HepG2 (cell line): ENCODE measurements at regions not wholly inside any gene's neighbourhood (a gene's known extent, or its start where the extent isn't known, plus 50 kb on each side); places are given as distances from the start of the nearest gene placed in this dataset.

ENCODE experiments used
- ATAC-seq: fragments of 200-7000 bp; cut with Tn5 transposase; 3 replicates; pipeline ENCODE4 v1.9.1; 2020; ENCODE audit warnings: mild to moderate bottlenecking, moderate library complexity
- BruUV-seq: library from RNA; stranded (reverse); fragments of 400-500 nt; replicated peaks from 2 replicates; lab custom pipeline; 2021; lab: Mats Ljungman, UMichigan
- CTCF ChIA-PET: fragments of 300-600 bp; formaldehyde crosslinking; extraction: SDS; loops from one replicate; lab custom pipeline; 2021; ENCODE audit warnings: low total read pairs, inconsistent platforms, low intra/inter-chr PET ratio; lab: Yijun Ruan, JAX
- POLR2A ChIA-PET: fragments of 350-600 bp; sonication (Branson Sonifier 250); formaldehyde crosslinking; loops from one replicate; lab custom pipeline; 2020; ENCODE audit warnings: antibody characterized with exemption, inconsistent platforms; lab: Yijun Ruan, JAX
- DNase-seq: peaks from one replicate; pipeline ENCODE4 v3.0.0-alpha.2; 2015; ENCODE audit warnings: low spot score
- FAIRE-seq: peaks from 3 replicates; lab custom pipeline; 2011; peaks lifted over from hg19 to GRCh38; lab: Jason Lieb, UNC
- H2AFZ ChIP-seq: one replicate; pipeline ENCODE4 v1.6.1; 2011; ENCODE audit warnings: low read length, inconsistent platforms
- H3K27ac ChIP-seq: fragments of 300-600 bp; 3 replicates; pipeline ENCODE4 v1.8.0; 2011; ENCODE audit warnings: mixed run types, mild to moderate bottlenecking, mixed read lengths, low read length, inconsistent platforms; ENCODE audit not compliant: insufficient read depth; ENCODE audit errors: extremely low read length
- H3K27me3 ChIP-seq, 2 experiments: fragments of 200-600 bp in 1 of 2; 2 replicates in 1 of 2; 3 replicates in 1 of 2; pipeline versions ENCODE4 v1.6.0 to v1.8.0; 2011; ENCODE audit warnings: low read length in 2 of 2, mild to moderate bottlenecking in 2 of 2, moderate library complexity in 2 of 2, inconsistent platforms in 1 of 2; ENCODE audit not compliant: insufficient read depth in 2 of 2, control insufficient read depth in 1 of 2
- H3K36me3 ChIP-seq, 2 experiments: fragments of 200-600 bp in 1 of 2; replicated peaks in 1 of 2; 2 replicates in 1 of 2; 3 replicates in 1 of 2; pipeline versions ENCODE4 v1.5.1 to v1.8.0; 2011; ENCODE audit warnings: low read length in 2 of 2, inconsistent platforms in 1 of 2; ENCODE audit not compliant: insufficient read depth in 2 of 2, control insufficient read depth in 1 of 2
- H3K4me1 ChIP-seq: 2 replicates; pipeline ENCODE4 v1.5.1; 2012; ENCODE audit warnings: low read length, inconsistent platforms; ENCODE audit not compliant: insufficient read depth
- H3K4me2 ChIP-seq: 2 replicates; pipeline ENCODE4 v1.6.0; 2011; ENCODE audit warnings: low read depth, low read length, inconsistent platforms
- H3K4me3 ChIP-seq, 3 experiments: fragments of 200-600 bp in 1 of 3; sonication (generic), shearing (Covaris generic) in 1 of 3; replicated peaks in 1 of 3; 2 replicates each; pipeline ENCODE4 v1.5.1; 2011 to 2016; ENCODE audit warnings: low read length in 3 of 3, inconsistent platforms in 2 of 3, low read depth in 2 of 3, mild to moderate bottlenecking in 2 of 3, control low read depth in 1 of 3, mixed read lengths in 1 of 3; ENCODE audit not compliant: insufficient read depth in 1 of 3
- H3K79me2 ChIP-seq: one replicate; pipeline ENCODE4 v1.6.1; 2011; ENCODE audit warnings: low read length, inconsistent platforms; ENCODE audit not compliant: insufficient read depth
- H3K9ac ChIP-seq: 2 replicates; pipeline ENCODE4 v1.6.0; 2011; ENCODE audit warnings: mild to moderate bottlenecking, low read depth, low read length, inconsistent platforms; ENCODE audit not compliant: insufficient read depth
- H3K9me3 ChIP-seq: 2 replicates; pipeline ENCODE4 v1.5.1; 2012; ENCODE audit warnings: mild to moderate bottlenecking, low read length
- H4K20me1 ChIP-seq: 2 replicates; pipeline ENCODE4 v1.6.0; 2011; ENCODE audit warnings: inconsistent platforms, mild to moderate bottlenecking, low read length, moderate library complexity; ENCODE audit not compliant: insufficient read depth
- EEA1 ChIP-seq: sonication (generic); formaldehyde crosslinking; IDR thresholded peaks from 2 replicates; pipeline ENCODE4 v1.5.1; 2020; ENCODE audit warnings: mild to moderate bottlenecking, missing genetic modification reagents, borderline replicate concordance
- HOXA9 ChIP-seq: sonication (generic); formaldehyde crosslinking; IDR thresholded peaks from 2 replicates; pipeline ENCODE4 v1.8.1; 2022; ENCODE audit warnings: missing genetic modification reagents, mild to moderate bottlenecking, moderate library complexity, borderline replicate concordance
- KLF12 ChIP-seq: sonication (generic); formaldehyde crosslinking; IDR thresholded peaks from 2 replicates; pipeline ENCODE4 v1.4.0; 2020; ENCODE audit warnings: missing genetic modification reagents, borderline replicate concordance
- RBM22 ChIP-seq: fragments of 200-400 bp; formaldehyde crosslinking; optimal IDR thresholded peaks from 2 replicates; pipeline ENCODE3; 2017; ENCODE audit warnings: mild to moderate bottlenecking, low read length, moderate library complexity
- SKI ChIP-seq: fragments of 450-650 bp; IDR thresholded peaks from one replicate; pipeline ENCODE4 v1.6.1; 2018; ENCODE audit warnings: mild to moderate bottlenecking; ENCODE audit not compliant: partially characterized antibody
- SRSF9 ChIP-seq: fragments of 200-400 bp; formaldehyde crosslinking; IDR thresholded peaks from 2 replicates; pipeline ENCODE4 v1.6.1; 2018; ENCODE audit warnings: borderline replicate concordance, mild to moderate bottlenecking, low read depth, low read length; ENCODE audit not compliant: insufficient read depth, poor library complexity, severe bottlenecking
- THAP8 ChIP-seq: sonication (generic); formaldehyde crosslinking; IDR thresholded peaks from 2 replicates; pipeline ENCODE4 v1.5.1; 2020; ENCODE audit warnings: missing genetic modification reagents, mild to moderate bottlenecking, borderline replicate concordance
- U2AF1 ChIP-seq: fragments of 200-400 bp; formaldehyde crosslinking; optimal IDR thresholded peaks from 2 replicates; pipeline ENCODE3; 2017; ENCODE audit warnings: mild to moderate bottlenecking, low read depth, low read length
- ZFP62 ChIP-seq: sonication (generic); formaldehyde crosslinking; IDR thresholded peaks from 2 replicates; pipeline ENCODE4 v1.4.0; 2020; ENCODE audit warnings: missing genetic modification reagents
- ZNF335 ChIP-seq: sonication (generic); formaldehyde crosslinking; IDR thresholded peaks from 2 replicates; pipeline ENCODE4 v1.4.0; 2020; ENCODE audit warnings: missing genetic modification reagents
- ZNF510 ChIP-seq: sonication (generic); formaldehyde crosslinking; IDR thresholded peaks from 2 replicates; pipeline ENCODE4 v1.4.0; 2020; ENCODE audit warnings: low read depth, mild to moderate bottlenecking, missing genetic modification reagents
- WGBS: methylation state at CpG from one replicate; pipeline ENCODE4 v1.1.6; 2017; ENCODE audit warnings: low lambda C conversion rate; 5-methylcytosine and 5-hydroxymethylcytosine counted together
- in situ Hi-C: cut with HindIII; loops from 2 replicates; pipeline ENCODE4 v1.10.0; 2017; ENCODE audit warnings: low pct_unique_long_range_greater_than_20kb; ENCODE audit not compliant: extremely low pct_ligation_motif_present
- intact Hi-C: fragments of 100-400 bp; cut with micrococcal nuclease; formaldehyde crosslinking; loops from one replicate; pipeline ENCODE4 v1.10.0; 2022; ENCODE audit not compliant: unreplicated experiment
- TF ChIP-seq, protein P1 (sequence below): sonication (generic); formaldehyde crosslinking; IDR thresholded peaks from 2 replicates; pipeline ENCODE4 v1.8.0; 2022; ENCODE audit warnings: mild to moderate bottlenecking, missing genetic modification reagents; ENCODE audit not compliant: insufficient replicate concordance
- TF ChIP-seq, protein P2 (sequence below): sonication (generic); formaldehyde crosslinking; IDR thresholded peaks from 2 replicates; pipeline ENCODE4 v1.9.0; 2021; ENCODE audit warnings: missing genetic modification reagents, borderline replicate concordance

DNA sequence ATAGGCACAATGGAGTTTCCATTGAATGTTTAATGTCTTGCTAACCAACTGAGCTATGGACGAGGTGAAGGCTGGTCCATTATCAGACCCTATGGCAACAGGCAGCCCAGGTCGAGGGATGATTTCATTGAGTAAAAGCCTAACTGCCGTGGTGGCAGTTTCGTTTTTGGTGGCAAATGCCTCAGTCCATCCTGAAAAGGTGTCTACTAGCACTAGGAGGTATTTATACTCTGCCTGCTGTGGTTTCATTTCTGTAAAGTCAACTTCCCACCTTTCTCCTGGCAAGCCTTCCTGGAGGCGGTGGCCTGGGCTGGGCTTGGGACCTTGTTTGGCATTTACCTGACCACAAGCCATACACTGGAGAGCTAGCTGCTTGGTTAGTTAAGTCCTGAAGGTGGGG is 75.8 kb downstream of the PRR15 start (continued):
- TF ChIP-seq KLF12 (CRISPR knock-in tag) (no peak), EEA1 (CRISPR knock-in tag) (no peak)

DNA sequence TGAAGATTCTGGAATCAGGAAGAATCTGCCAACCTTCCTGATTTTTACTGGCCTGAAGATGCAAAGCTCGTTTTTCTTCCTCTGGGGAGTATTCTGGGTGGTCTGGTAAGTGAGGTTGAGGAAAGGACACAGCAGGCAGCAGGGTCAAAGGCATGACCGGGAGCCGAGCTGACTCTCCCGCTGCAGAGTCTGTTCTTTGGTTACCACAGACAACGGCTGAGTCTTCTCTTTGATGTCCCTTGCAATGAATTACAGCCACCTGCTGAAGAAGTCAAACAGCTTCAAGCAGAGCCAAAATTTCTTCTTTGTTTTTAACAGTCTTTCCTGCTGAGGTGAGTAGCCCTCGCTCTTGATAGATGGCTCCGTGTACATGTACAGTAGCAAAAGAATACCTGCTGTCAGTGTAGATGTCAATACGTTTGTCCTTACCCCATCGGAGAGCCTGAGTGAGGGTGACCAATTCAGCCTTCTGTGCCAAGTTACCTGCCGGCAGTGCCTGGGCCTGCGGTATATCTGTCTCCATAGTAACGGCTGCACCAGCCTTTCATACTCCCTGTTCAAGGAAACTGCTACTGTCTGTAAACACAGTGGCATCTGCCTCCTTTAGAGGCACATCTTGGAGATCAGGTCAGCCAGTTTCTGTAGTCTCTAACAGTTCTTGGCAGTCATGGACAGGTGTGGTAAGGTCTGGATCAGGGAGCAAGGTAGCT is 76.4 kb downstream of the PRR15 start:
- ATAC-seq (no peak), DNase-seq (no peak)
- Histone ChIP-seq H4K20me1 (no peaks in the 10 kb centered on the region), H3K9me3 (no peaks in the 10 kb centered on the region), H3K4me3 (no peak overlapping the region), H3K4me2 (no peak overlapping the region), H3K9ac (no peak overlapping the region), H3K4me1 (peaks cover 12% of the 10 kb centered on the region), H3K27ac (no peak overlapping the region), H3K36me3 (no peaks in the 10 kb centered on the region)
- ChIA-PET POLR2A (no interaction called here), CTCF (no interaction called here)
- WGBS, result 85% methylated on average over 12 of the region's 12 CpGs
- intact Hi-C loops, result no loop called here
- BruUV-seq, result no TSS peak
- TF ChIP-seq U2AF1 (no peak), SKI (no peak)
- TF ChIP-seq, all 625 proteins: peak for 0
- Histone ChIP-seq H3K79me2 (no peaks in the 10 kb centered on the region), H2AFZ (no peak overlapping the region), H3K27me3 (no peaks in the 10 kb centered on the region)
- no peak for FAIRE-seq
- in situ Hi-C loops, result no loop called here

DNA sequence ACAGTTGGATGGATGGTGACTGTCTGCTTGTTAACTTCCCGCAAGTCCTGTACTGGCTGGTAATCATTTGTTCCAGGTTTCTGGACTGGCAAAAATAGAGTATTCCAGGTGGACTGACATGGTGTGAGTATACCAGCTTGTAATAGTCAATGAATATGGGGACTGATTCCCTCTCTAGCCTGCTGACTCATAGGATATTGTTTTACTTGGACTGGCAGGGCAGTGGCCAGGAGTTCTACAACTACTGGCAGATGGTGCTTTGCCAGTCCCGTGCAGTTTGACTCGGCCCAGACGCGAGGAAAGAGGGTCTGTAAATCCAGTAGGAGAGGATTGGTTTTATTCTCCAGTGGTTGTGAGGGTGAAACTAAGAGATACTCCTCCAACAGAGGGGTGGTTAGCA is 78.0 kb downstream of the PRR15 start:
- POLR2A ChIA-PET, result no interaction called here
- DNase-seq (no peak), ATAC-seq (no peak), FAIRE-seq (no peak)
- in situ Hi-C loops, result no loop called here
- H3K27ac ChIP-seq, result no peak overlapping the region
- no peaks in the 10 kb centered on the region for H3K79me2 ChIP-seq
- H4K20me1 ChIP-seq, result no peaks in the 10 kb centered on the region
- intact Hi-C loops, result no loop called here
- H3K27me3 ChIP-seq, result no peaks in the 10 kb centered on the region
- no peak overlapping the region for H3K4me2 ChIP-seq
- no peaks in the 10 kb centered on the region for H3K36me3 ChIP-seq
- H3K4me3 ChIP-seq, result no peak overlapping the region
- no peak overlapping the region for H3K9ac ChIP-seq
- no peaks in the 10 kb centered on the region for H3K9me3 ChIP-seq
- 92% methylated on average over 5 of the region's 5 CpGs for WGBS
- H3K4me1 ChIP-seq, result no peaks in the 10 kb centered on the region
- no TSS peak for BruUV-seq
- no peak overlapping the region for H2AFZ ChIP-seq
- CTCF ChIA-PET, result no interaction called here
- TF ChIP-seq THAP8 (CRISPR knock-in tag), result no peak
- no peak for TF ChIP-seq RBM22
- TF ChIP-seq, protein P1, sequence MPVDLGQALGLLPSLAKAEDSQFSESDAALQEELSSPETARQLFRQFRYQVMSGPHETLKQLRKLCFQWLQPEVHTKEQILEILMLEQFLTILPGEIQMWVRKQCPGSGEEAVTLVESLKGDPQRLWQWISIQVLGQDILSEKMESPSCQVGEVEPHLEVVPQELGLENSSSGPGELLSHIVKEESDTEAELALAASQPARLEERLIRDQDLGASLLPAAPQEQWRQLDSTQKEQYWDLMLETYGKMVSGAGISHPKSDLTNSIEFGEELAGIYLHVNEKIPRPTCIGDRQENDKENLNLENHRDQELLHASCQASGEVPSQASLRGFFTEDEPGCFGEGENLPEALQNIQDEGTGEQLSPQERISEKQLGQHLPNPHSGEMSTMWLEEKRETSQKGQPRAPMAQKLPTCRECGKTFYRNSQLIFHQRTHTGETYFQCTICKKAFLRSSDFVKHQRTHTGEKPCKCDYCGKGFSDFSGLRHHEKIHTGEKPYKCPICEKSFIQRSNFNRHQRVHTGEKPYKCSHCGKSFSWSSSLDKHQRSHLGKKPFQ, result no peak
- no peak for TF ChIP-seq HOXA9 (CRISPR knock-in tag)
- TF ChIP-seq ZFP62, result no peak
- no peak for TF ChIP-seq SRSF9
- TF ChIP-seq, protein P2, sequence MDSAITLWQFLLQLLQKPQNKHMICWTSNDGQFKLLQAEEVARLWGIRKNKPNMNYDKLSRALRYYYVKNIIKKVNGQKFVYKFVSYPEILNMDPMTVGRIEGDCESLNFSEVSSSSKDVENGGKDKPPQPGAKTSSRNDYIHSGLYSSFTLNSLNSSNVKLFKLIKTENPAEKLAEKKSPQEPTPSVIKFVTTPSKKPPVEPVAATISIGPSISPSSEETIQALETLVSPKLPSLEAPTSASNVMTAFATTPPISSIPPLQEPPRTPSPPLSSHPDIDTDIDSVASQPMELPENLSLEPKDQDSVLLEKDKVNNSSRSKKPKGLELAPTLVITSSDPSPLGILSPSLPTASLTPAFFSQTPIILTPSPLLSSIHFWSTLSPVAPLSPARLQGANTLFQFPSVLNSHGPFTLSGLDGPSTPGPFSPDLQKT, result no peak
- no peak for TF ChIP-seq ZNF335 (CRISPR knock-in tag)
- TF ChIP-seq ZNF510 (CRISPR knock-in tag), result no peak
